ENCODE measurements at regions not wholly inside any gene's neighbourhood (a gene's known extent, or its start where the extent isn't known, plus 50 kb on each side); places are given as distances from the start of the nearest gene placed in this dataset.
"Not testable (repeated sequence)": the region's sequence is repeated elsewhere in the genome, so short reads cannot be mapped to it uniquely, and the experiment has no call there.

DNA sequence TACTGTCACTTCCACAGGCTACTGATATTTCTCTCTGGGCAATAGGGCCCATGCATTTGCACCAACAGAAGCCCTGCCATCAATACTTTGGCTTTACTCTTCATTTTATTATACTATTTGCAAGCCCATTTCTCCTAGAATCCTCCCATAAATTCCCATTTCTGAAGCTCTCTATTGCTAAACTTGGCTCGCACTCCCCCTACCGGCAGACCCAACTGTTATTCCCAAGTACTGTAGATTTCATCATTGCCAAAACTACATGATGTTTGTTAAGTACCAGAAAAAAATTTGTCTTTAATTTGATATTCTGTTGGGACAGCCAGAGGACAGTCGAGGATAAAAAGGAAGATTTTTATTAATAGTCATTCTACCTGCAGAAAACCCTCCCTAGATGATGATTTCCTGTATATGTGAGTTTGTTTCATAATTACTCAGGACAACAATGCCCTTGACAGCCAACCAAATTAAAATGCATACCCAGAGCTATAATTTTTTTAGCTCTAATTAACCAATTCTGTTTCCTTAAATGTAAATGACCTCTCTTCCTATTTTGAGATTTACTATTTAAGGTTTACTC, 298.6 kb downstream of the REEP3 start:
- H3K4me3 ChIP-seq (replicated peaks in 1 of 2; ENCODE audit: low read depth in 2 of 2, low read length in 2 of 2): no peak overlapping the region
- peak; percentile 85 to 87 for DNase-seq (ENCODE audit: low read depth in 2 of 2)
- TF ChIP-seq, protein P1, sequence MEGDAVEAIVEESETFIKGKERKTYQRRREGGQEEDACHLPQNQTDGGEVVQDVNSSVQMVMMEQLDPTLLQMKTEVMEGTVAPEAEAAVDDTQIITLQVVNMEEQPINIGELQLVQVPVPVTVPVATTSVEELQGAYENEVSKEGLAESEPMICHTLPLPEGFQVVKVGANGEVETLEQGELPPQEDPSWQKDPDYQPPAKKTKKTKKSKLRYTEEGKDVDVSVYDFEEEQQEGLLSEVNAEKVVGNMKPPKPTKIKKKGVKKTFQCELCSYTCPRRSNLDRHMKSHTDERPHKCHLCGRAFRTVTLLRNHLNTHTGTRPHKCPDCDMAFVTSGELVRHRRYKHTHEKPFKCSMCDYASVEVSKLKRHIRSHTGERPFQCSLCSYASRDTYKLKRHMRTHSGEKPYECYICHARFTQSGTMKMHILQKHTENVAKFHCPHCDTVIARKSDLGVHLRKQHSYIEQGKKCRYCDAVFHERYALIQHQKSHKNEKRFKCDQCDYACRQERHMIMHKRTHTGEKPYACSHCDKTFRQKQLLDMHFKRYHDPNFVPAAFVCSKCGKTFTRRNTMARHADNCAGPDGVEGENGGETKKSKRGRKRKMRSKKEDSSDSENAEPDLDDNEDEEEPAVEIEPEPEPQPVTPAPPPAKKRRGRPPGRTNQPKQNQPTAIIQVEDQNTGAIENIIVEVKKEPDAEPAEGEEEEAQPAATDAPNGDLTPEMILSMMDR (IDR thresholded peaks at IDR 0.05; ENCODE audit: low read depth, low read length): peak; percentile 82

DNA sequence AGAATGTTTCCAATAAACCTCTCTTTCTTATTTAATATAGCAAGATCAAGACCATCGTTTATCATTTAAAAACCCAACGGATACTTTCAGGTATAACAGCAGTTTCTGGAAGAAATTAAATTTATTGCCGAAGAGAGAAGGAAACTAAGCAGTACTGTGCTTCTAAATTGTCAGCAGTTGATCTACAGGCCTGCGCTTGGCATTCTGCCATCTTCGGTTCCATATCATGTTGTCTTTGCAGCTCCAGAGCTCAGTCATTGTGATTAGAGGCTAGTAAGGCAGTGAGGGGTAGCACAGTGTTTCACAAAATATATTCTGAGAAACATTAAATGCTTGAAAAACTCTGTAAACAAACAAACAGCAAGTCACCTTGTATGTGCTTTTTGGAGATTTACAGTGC, 301.3 kb downstream of the REEP3 start:
- no peak overlapping the region for H3K4me3 ChIP-seq (replicated peaks in 1 of 2; ENCODE audit: low read depth in 2 of 2, low read length in 2 of 2)
- TF ChIP-seq, protein P1 (IDR thresholded peaks at IDR 0.05; ENCODE audit: low read depth, low read length): no peak
- DNase-seq (ENCODE audit: low read depth in 2 of 2): no peak

DNA sequence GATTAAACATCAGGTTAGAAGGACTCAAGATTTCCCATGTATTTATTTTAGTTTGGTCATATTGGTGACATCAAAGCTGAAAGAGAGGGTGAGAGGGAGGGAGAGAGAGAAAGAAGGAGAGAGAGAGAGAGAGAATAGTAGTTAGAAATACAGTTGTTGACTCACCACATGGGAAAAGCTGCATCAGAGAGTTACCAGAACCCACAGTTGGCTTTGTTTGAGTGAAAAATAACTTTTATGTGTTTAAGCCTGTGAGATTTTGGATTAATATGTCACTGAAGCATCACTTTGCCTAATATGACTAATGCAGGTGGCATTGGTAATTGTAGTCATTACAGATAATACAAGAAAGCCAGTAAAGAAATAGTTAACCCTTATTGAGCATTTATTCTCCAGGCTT, 303.9 kb downstream of the REEP3 start:
- DNase-seq (ENCODE audit: low read depth in 2 of 2): peak in 1 of 2 donors; percentile 38
- TF ChIP-seq, protein P1 (IDR thresholded peaks at IDR 0.05; ENCODE audit: low read depth, low read length): no peak
- H3K4me3 ChIP-seq (replicated peaks in 1 of 2; ENCODE audit: low read depth in 2 of 2, low read length in 2 of 2): no peak overlapping the region

DNA sequence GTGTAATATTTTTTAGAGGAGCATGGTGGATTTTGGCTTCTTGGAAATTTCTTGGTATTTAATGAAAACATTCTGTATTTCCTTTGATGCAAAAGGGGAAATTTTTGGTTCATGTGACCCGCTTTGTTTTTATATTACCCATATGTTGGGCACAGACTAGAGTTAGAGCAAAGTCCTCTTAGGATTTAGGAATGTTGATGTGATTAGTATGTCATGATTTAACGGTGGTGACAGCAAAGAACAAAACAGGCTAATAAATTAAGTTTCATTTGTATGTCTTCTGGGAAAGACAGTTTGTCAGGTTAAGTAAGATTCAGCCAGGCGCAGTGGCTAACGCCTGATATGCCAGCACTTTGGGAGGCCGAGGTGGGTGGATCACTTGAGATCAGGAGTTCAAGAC, 304.6 kb downstream of the REEP3 start:
- H3K4me3 ChIP-seq (replicated peaks in 1 of 2; ENCODE audit: low read depth in 2 of 2, low read length in 2 of 2): no peak overlapping the region
- no peak for DNase-seq (ENCODE audit: low read depth in 2 of 2)
- TF ChIP-seq, protein P1 (IDR thresholded peaks at IDR 0.05; ENCODE audit: low read depth, low read length): no peak

DNA sequence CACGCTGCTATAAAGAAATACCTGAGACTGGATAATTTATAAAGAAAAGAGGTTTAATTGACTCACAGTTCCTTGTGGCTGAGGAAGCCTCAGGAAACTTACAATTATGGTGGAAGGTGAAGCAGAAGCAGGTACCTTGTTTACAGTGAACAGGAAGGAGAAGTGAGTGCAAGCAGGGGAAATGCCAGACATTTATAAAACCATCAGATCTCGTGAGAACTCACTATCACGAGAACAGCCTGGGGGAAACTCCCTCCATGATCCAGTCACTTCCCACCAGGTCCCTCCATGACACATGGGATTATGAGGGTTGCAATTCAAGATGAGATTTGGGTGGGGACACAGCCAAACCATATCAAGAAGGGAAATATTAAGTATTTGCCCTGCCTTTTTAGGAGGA, 305.8 kb downstream of the REEP3 start:
- DNase-seq (ENCODE audit: low read depth in 2 of 2); H3K4me3 ChIP-seq (replicated peaks in 1 of 2; ENCODE audit: low read depth in 2 of 2, low read length in 2 of 2): not testable (repeated sequence)

DNA sequence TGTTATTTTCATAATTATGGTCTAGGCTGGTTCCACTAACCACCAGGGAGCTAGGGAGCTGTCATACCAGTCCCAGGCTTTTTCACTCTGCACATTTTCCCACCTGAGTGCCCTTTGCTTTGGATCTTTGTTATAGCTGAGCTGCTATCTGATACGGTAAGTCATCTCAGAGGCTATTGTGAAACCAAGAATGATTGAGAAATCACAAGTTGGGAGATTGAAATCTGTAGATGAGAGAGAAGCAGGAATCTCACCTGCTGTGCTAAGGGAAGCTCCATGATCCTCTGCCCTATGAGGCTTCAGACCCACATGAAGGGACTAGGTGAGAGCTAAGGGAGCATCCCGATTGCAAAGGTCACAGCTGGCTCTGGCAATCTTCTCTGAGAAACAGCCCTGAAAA, 307.8 kb downstream of the REEP3 start:
- no peak overlapping the region for H3K4me3 ChIP-seq (replicated peaks in 1 of 2; ENCODE audit: low read depth in 2 of 2, low read length in 2 of 2)
- TF ChIP-seq, protein P1 (IDR thresholded peaks at IDR 0.05; ENCODE audit: low read depth, low read length): no peak
- DNase-seq (ENCODE audit: low read depth in 2 of 2): peak in 1 of 2 donors; percentile 19

DNA sequence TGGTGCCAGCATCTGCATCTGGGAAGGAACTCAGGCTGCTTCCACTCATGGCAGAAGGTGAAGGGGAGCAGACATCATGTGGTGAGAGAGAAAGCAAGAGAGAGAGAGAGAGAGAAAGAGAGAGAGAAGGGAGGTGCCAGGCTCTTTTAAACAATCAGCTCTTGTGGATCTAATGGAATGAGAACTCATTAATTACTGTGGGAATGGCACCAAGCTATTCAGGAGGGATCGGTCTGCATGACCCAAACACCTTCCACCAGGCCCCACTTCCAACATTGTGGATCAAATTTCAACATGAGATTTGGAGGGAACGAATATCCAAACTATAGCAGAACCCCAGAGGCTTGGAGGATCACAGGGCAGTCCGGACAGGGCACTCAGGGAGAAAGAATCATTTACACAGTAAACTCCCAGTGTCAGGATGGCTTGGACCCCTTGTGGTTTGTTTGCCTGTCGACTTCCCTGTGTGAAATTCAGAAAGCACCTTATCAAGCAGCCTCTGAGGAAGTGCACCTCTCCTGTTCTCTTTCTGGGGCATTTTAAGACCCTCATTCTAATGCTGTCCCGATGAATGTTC, 308.5 kb downstream of the REEP3 start:
- TF ChIP-seq, protein P1 (IDR thresholded peaks at IDR 0.05; ENCODE audit: low read depth, low read length): no peak
- no peak for DNase-seq (ENCODE audit: low read depth in 2 of 2)
- H3K4me3 ChIP-seq (replicated peaks in 1 of 2; ENCODE audit: low read depth in 2 of 2, low read length in 2 of 2): no peak overlapping the region
